HepG2 (cell line): ENCODE measurements at regions not wholly inside any gene's neighbourhood (a gene's known extent, or its start where the extent isn't known, plus 50 kb on each side); places are given as distances from the start of the nearest gene placed in this dataset.

Experiments used
- BCL6 ChIP-seq: IDR thresholded peaks from 2 replicates; pipeline ENCODE4 v1.6.1; 2016; ENCODE audit warnings: missing genetic modification reagents, missing compliant biosample characterization
- ELF3 ChIP-seq: IDR thresholded peaks from 2 replicates; pipeline ENCODE4 v1.6.1; 2016; ENCODE audit warnings: missing genetic modification reagents, missing compliant biosample characterization
- FOXA1 ChIP-seq, 2 experiments: fragments of 450-650 bp in 1 of 2; sonication (generic) in 1 of 2; formaldehyde crosslinking in 1 of 2; IDR thresholded peaks; 2 replicates each; pipeline versions ENCODE4 v1.4.0 to v1.6.1; 2016 to 2020; ENCODE audit warnings: missing genetic modification reagents in 1 of 2
- FOXA3 ChIP-seq: IDR thresholded peaks from 2 replicates; pipeline ENCODE4 v1.6.1; 2016; ENCODE audit warnings: missing genetic modification reagents, missing compliant biosample characterization
- HHEX ChIP-seq: IDR thresholded peaks from 2 replicates; pipeline ENCODE4 v1.6.1; 2016; ENCODE audit warnings: control low read depth
- IKZF1 ChIP-seq: fragments of 450-650 bp; IDR thresholded peaks from 2 replicates; pipeline ENCODE4 v1.7.1; 2016
- KDM3A ChIP-seq: IDR thresholded peaks from 2 replicates; pipeline ENCODE4 v1.6.1; 2018; ENCODE audit warnings: low read depth, missing compliant biosample characterization
- NBN ChIP-seq: fragments of 450-650 bp; conservative IDR thresholded peaks from 2 replicates; pipeline ENCODE4 v1.6.1; 2017
- RARA ChIP-seq: IDR thresholded peaks from 2 replicates; pipeline ENCODE4 v1.6.1; 2016; ENCODE audit warnings: missing genetic modification reagents, missing compliant biosample characterization
- SKI ChIP-seq: fragments of 450-650 bp; IDR thresholded peaks from one replicate; pipeline ENCODE4 v1.6.1; 2018; ENCODE audit warnings: mild to moderate bottlenecking; ENCODE audit not compliant: partially characterized antibody
- SMAD3 ChIP-seq: sonication (generic); formaldehyde crosslinking; IDR thresholded peaks from 2 replicates; pipeline ENCODE4 v1.4.0; 2020; ENCODE audit warnings: missing genetic modification reagents
- ZBTB7B ChIP-seq: sonication (generic); formaldehyde crosslinking; IDR thresholded peaks from 2 replicates; pipeline ENCODE4 v1.4.0; 2020; ENCODE audit warnings: missing genetic modification reagents
- ZFYVE20 ChIP-seq: sonication (generic); formaldehyde crosslinking; IDR thresholded peaks from 2 replicates; pipeline ENCODE4 v1.8.0; 2023; ENCODE audit warnings: low read depth, mild to moderate bottlenecking, moderate library complexity, missing genetic modification reagents, borderline replicate concordance
- ZNF33B ChIP-seq: sonication (generic); formaldehyde crosslinking; IDR thresholded peaks from 2 replicates; pipeline ENCODE4 v1.5.1; 2020; ENCODE audit warnings: mild to moderate bottlenecking, missing genetic modification reagents
- ZNF782 ChIP-seq: sonication (generic); formaldehyde crosslinking; IDR thresholded peaks from 2 replicates; pipeline ENCODE4 v1.4.0; 2020; ENCODE audit warnings: missing genetic modification reagents, mild to moderate bottlenecking, borderline replicate concordance
- ZSCAN22 ChIP-seq: sonication (generic); formaldehyde crosslinking; IDR thresholded peaks from 2 replicates; pipeline ENCODE4 v1.4.0; 2020; ENCODE audit warnings: mild to moderate bottlenecking, missing genetic modification reagents
- TF ChIP-seq, protein P1 (sequence below): sonication (generic); formaldehyde crosslinking; IDR thresholded peaks from 2 replicates; pipeline ENCODE4 v1.4.0; 2020; ENCODE audit warnings: missing genetic modification reagents
- TF ChIP-seq, protein P2 (sequence below): sonication (generic); formaldehyde crosslinking; IDR thresholded peaks from 2 replicates; pipeline ENCODE4 v1.4.0; 2020; ENCODE audit warnings: low read depth, mild to moderate bottlenecking, missing genetic modification reagents

DNA sequence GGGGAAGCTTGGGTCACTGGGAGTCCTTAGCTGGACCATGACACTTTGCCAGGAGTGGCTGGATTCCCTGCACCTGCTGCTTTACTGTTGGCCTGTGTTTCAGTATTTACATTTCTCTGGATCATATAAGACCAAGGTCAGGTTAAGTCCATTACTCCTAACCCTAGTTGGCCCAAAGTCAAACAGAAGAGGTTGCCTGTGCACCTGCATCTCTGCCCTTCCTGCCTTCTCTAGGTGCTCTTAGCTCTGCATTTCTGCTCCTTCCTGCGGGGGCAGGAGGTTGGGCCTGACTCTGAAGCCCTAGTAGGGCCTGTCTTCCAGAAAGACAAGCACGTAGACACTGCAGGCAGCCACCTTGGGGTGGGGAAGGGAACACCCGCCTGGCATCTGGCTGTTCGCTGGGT, 124.3 kb downstream of the RPLP1 start (continued):
- no peak for TF ChIP-seq SMAD3 (CRISPR knock-in tag)
- TF ChIP-seq ZNF782: no peak
- no peak for TF ChIP-seq ZFYVE20 (CRISPR knock-in tag)
- peak; percentile 23; the same call in 1 of the 2 replicates for TF ChIP-seq FOXA3
- TF ChIP-seq ELF3: no peak
- peak; percentile 88 for TF ChIP-seq RARA
- no peak for TF ChIP-seq IKZF1
- TF ChIP-seq ZSCAN22 (CRISPR knock-in tag): no peak
- TF ChIP-seq KDM3A (CRISPR knock-in tag): no peak
- no peak for TF ChIP-seq NBN
- TF ChIP-seq ZBTB7B (CRISPR knock-in tag): no peak
- TF ChIP-seq, protein P1, sequence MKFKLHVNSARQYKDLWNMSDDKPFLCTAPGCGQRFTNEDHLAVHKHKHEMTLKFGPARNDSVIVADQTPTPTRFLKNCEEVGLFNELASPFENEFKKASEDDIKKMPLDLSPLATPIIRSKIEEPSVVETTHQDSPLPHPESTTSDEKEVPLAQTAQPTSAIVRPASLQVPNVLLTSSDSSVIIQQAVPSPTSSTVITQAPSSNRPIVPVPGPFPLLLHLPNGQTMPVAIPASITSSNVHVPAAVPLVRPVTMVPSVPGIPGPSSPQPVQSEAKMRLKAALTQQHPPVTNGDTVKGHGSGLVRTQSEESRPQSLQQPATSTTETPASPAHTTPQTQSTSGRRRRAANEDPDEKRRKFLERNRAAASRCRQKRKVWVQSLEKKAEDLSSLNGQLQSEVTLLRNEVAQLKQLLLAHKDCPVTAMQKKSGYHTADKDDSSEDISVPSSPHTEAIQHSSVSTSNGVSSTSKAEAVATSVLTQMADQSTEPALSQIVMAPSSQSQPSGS (CRISPR knock-in tag): no peak
- TF ChIP-seq ZNF33B: no peak
- TF ChIP-seq HHEX (CRISPR knock-in tag): peak; percentile 90
- TF ChIP-seq SKI: peak; percentile 22
- no peak for TF ChIP-seq FOXA1 (IDR thresholded peaks at IDR 0.05)
- 0 out of 2 replicates have a peak, but pooled peaks have one; percentile 40 for TF ChIP-seq FOXA1 (CRISPR knock-in tag; IDR thresholded peaks at IDR 0.05)
- no peak for TF ChIP-seq BCL6 (CRISPR knock-in tag)
- TF ChIP-seq, protein P2, sequence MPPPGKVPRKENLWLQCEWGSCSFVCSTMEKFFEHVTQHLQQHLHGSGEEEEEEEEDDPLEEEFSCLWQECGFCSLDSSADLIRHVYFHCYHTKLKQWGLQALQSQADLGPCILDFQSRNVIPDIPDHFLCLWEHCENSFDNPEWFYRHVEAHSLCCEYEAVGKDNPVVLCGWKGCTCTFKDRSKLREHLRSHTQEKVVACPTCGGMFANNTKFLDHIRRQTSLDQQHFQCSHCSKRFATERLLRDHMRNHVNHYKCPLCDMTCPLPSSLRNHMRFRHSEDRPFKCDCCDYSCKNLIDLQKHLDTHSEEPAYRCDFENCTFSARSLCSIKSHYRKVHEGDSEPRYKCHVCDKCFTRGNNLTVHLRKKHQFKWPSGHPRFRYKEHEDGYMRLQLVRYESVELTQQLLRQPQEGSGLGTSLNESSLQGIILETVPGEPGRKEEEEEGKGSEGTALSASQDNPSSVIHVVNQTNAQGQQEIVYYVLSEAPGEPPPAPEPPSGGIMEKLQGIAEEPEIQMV: no peak
